Esophagus muscularis mucosa (tissue), 4 donors: ENCODE measurements at regions not wholly inside any gene's neighbourhood (a gene's known extent, or its start where the extent isn't known, plus 50 kb on each side); places are given as distances from the start of the nearest gene placed in this dataset.

Source experiments
- DNase-seq: peaks from one replicate; pipeline ENCODE4 v3.0.0-alpha.2; 2017; ENCODE audit errors: extremely low spot score
- H3K27ac ChIP-seq, 4 donors: fragments of 200-600 bp; sonication (generic); replicated peaks in 1 of 4; 1 replicate in 3 of 4; 2 replicates in 1 of 4; pipeline ENCODE4 v1.5.1; 2016 to 2019; ENCODE audit warnings: mild to moderate bottlenecking in 1 of 4
- H3K27me3 ChIP-seq, 4 donors: fragments of 200-600 bp; sonication (generic); one replicate each; pipeline versions ENCODE4 v1.5.1 to v1.6.0; 2016 to 2019
- H3K36me3 ChIP-seq, 4 donors: fragments of 200-600 bp; sonication (generic); one replicate each; pipeline ENCODE4 v1.5.1; 2016 to 2019
- H3K4me1 ChIP-seq, 4 donors: fragments of 200-600 bp; sonication (generic); one replicate each; pipeline ENCODE4 v1.5.1; 2016 to 2019
- H3K4me3 ChIP-seq, 4 donors: fragments of 200-600 bp; sonication (generic); 1 replicate in 2 of 4; 2 replicates in 2 of 4; pipeline ENCODE4 v1.5.1; 2016 to 2019; ENCODE audit warnings: mild to moderate bottlenecking in 4 of 4, moderate library complexity in 1 of 4
- H3K9me3 ChIP-seq, 4 donors: fragments of 200-600 bp; sonication (generic); 1 replicate in 3 of 4; 2 replicates in 1 of 4; pipeline ENCODE4 v1.5.1; 2016 to 2019
- EP300 ChIP-seq: sonication (generic); formaldehyde crosslinking; IDR thresholded peaks from one replicate; pipeline ENCODE4 v1.6.1; 2017; ENCODE audit warnings: antibody characterized with exemption
- POLR2A ChIP-seq: fragments of 450-650 bp; IDR thresholded peaks from one replicate; pipeline ENCODE4 v1.6.1; 2017; ENCODE audit warnings: antibody characterized with exemption, moderate library complexity, mild to moderate bottlenecking, low read depth
- POLR2AphosphoS5 ChIP-seq, 2 donors: sonication (generic); formaldehyde crosslinking; IDR thresholded peaks; one replicate each; pipeline ENCODE4 v1.6.1; 2017; ENCODE audit warnings: antibody characterized with exemption in 2 of 2
- WGBS: methylation state at CpG from one replicate; pipeline ENCODE4 v1.1.5; 2018; 5-methylcytosine and 5-hydroxymethylcytosine counted together
- intact Hi-C: fragments of 100-400 bp; cut with DNase I; formaldehyde crosslinking; loops from one replicate; pipeline ENCODE4 v1.15.1; 2023
- TF ChIP-seq, protein P1 (sequence below), 3 experiments: fragments of 200-600 bp in 2 of 3; fragments of 450-650 bp in 1 of 3; sonication (generic) in 2 of 3; IDR thresholded peaks; one replicate each; pipeline ENCODE4 v1.5.1; 2017 to 2019; ENCODE audit warnings: antibody characterized with exemption in 3 of 3, mild to moderate bottlenecking in 2 of 3, moderate library complexity in 1 of 3

DNA sequence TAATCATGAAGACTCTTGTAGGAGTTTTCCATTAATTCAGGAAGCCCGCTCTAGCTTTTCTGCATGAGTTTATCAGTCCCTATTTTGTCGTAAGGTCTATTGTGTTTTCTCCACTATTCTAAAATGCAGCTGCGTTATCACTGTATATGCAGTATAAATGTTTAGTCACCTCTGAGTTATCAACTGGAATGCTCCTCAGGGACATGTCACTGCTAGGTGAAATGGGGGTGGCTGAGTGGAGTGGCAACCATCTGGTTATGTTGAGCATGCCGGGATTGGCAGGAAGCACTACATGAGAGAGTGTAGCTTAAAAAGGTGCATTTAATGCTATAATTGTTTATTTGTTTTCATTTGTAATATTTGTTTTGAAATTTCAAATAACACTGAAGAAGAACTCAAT lies 285.2 kb upstream of the ELAC2 start:
- no peak for DNase-seq
- no peak overlapping the region for H3K27ac ChIP-seq
- intact Hi-C loops = no loop called here
- no peaks in the 10 kb centered on the region for H3K27me3 ChIP-seq
- TF ChIP-seq POLR2AphosphoS5 (IDR thresholded peaks at IDR 0.05) = no peak
- TF ChIP-seq, protein P1, sequence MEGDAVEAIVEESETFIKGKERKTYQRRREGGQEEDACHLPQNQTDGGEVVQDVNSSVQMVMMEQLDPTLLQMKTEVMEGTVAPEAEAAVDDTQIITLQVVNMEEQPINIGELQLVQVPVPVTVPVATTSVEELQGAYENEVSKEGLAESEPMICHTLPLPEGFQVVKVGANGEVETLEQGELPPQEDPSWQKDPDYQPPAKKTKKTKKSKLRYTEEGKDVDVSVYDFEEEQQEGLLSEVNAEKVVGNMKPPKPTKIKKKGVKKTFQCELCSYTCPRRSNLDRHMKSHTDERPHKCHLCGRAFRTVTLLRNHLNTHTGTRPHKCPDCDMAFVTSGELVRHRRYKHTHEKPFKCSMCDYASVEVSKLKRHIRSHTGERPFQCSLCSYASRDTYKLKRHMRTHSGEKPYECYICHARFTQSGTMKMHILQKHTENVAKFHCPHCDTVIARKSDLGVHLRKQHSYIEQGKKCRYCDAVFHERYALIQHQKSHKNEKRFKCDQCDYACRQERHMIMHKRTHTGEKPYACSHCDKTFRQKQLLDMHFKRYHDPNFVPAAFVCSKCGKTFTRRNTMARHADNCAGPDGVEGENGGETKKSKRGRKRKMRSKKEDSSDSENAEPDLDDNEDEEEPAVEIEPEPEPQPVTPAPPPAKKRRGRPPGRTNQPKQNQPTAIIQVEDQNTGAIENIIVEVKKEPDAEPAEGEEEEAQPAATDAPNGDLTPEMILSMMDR (IDR thresholded peaks at IDR 0.05) = no peak
- no peak for TF ChIP-seq POLR2A
- no peaks in the 10 kb centered on the region for H3K4me1 ChIP-seq
- no peaks in the 10 kb centered on the region for H3K36me3 ChIP-seq
- H3K9me3 ChIP-seq = peaks cover 0 to 5% (median 0%) of the 10 kb centered on the region in 4 donors
- WGBS = 89% methylated on average over 4 of the region's 4 CpGs
- no peak overlapping the region for H3K4me3 ChIP-seq

DNA sequence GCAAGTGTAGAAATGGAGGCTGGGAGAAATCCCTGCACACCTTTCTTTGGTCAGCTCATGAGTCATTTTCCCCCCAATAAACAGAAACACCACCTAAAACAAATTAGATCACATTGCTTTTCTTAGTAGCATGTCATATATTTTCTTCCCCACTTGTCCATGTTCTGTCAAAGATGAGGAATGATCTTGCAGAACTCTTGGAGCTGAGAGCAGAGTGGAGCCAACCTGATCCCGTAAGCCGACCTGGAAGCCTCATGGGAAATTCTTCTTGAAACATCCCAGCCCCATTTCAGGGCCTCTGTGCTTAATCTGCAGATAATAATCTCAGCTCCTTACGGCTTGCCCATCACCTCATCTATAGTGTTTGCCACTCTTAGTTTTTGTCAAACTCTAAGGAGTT lies 284.6 kb upstream of the ELAC2 start:
- Histone ChIP-seq H3K36me3 (no peaks in the 10 kb centered on the region), H3K9me3 (peaks cover 0 to 5% (median 0%) of the 10 kb centered on the region in 4 donors), H3K4me3 (no peak overlapping the region), H3K4me1 (no peaks in the 10 kb centered on the region), H3K27me3 (no peaks in the 10 kb centered on the region), H3K27ac (no peak overlapping the region)
- intact Hi-C loops = no loop called here
- no peak for DNase-seq
- 74% methylated on average over 3 of the region's 3 CpGs for WGBS
- no peak for TF ChIP-seq EP300
- TF ChIP-seq, protein P1 (IDR thresholded peaks at IDR 0.05) = no peak
- TF ChIP-seq POLR2A = no peak
- no peak for TF ChIP-seq POLR2AphosphoS5 (IDR thresholded peaks at IDR 0.05)

DNA sequence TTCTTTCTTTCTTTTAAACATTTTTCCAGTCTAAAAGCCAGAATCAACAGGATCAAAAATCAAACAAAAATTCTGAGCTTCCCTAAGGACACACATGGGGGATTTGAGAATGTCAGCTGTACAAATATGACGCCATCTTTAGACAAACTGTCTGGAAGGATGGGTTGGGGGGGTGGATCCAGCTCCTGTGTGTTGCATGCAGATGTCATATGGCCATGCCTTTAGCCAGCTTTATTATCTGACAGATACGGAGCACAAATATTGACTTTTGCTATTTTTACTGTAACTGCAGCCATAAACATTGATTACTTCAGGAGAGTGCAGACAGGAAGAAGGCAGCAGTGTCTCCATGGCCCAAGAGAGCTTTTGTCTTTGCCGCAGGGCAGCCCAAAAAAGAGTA lies 279.4 kb upstream of the ELAC2 start:
- no peak for DNase-seq
- Histone ChIP-seq H3K36me3 (no peaks in the 10 kb centered on the region), H3K4me1 (no peaks in the 10 kb centered on the region), H3K9me3 (no peaks in the 10 kb centered on the region), H3K4me3 (no peak overlapping the region), H3K27me3 (no peaks in the 10 kb centered on the region), H3K27ac (no peak overlapping the region)
- TF ChIP-seq EP300 (no peak), POLR2AphosphoS5 (IDR thresholded peaks at IDR 0.05) (no peak), POLR2A (no peak)
- TF ChIP-seq, protein P1 (IDR thresholded peaks at IDR 0.05) = no peak
- intact Hi-C loops = no loop called here
- WGBS = 68% methylated on average over 3 of the region's 3 CpGs

DNA sequence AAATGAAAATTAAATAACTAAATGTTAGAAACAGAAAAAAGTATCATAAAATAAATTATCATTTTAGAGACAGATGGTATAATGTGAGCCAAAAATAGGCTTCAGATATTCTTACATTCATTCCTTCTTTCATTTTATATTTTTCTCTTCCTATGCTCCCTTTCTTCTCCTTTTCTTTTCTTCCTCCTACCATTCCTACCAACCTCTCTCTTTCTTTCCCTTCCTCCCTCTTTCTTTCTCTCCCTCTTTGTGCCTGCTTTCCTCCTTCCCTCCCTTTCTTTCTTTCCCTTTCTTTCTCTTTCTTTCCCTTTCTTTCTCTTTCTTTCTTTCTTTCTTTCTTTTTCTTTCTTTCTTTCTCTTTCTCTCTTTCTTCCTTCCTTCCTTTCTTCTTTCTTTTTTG lies 275.6 kb upstream of the ELAC2 start:
- DNase-seq = no peak
- no peak for TF ChIP-seq POLR2A
- TF ChIP-seq POLR2AphosphoS5 (IDR thresholded peaks at IDR 0.05) = no peak
- TF ChIP-seq EP300 = no peak
- TF ChIP-seq, protein P1 (IDR thresholded peaks at IDR 0.05) = no peak
- Histone ChIP-seq H3K9me3 (no peaks in the 10 kb centered on the region), H3K36me3 (no peaks in the 10 kb centered on the region), H3K27ac (no peak overlapping the region), H3K4me3 (no peak overlapping the region), H3K4me1 (no peaks in the 10 kb centered on the region), H3K27me3 (no peaks in the 10 kb centered on the region)
- intact Hi-C loops = no loop called here

DNA sequence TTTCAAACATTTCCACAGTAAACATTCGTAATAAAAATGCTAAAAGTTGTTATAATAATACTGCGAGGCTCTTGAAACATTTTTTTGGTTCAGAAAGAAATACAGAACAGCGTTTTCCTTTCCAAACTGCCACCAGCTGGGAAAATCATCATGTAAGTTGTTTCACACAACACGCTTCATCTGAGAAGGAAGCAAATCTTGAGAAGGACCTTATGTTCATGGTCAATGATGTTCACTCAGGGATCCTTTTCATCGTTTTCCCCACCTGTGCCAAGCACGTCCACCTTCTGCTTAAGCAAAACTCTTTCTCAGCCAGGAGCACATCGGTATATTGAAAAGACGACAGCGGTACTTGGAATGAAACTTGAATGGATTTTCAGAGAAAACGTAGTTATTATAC lies 274.5 kb upstream of the ELAC2 start:
- DNase-seq = no peak
- 69% methylated on average over 10 of the region's 10 CpGs for WGBS
- H3K4me3 ChIP-seq = no peak overlapping the region
- H3K27ac ChIP-seq = no peak overlapping the region
- no peaks in the 10 kb centered on the region for H3K9me3 ChIP-seq
- H3K27me3 ChIP-seq = no peaks in the 10 kb centered on the region
- TF ChIP-seq, protein P1 (IDR thresholded peaks at IDR 0.05) = no peak
- TF ChIP-seq POLR2A (no peak), POLR2AphosphoS5 (IDR thresholded peaks at IDR 0.05) (no peak), EP300 (no peak)
- no peaks in the 10 kb centered on the region for H3K4me1 ChIP-seq
- intact Hi-C loops = no loop called here
- H3K36me3 ChIP-seq = no peaks in the 10 kb centered on the region
